ENCODE measurements at regions not wholly inside any gene's neighbourhood (a gene's known extent, or its start where the extent isn't known, plus 50 kb on each side); places are given as distances from the start of the nearest gene placed in this dataset.

DNA sequence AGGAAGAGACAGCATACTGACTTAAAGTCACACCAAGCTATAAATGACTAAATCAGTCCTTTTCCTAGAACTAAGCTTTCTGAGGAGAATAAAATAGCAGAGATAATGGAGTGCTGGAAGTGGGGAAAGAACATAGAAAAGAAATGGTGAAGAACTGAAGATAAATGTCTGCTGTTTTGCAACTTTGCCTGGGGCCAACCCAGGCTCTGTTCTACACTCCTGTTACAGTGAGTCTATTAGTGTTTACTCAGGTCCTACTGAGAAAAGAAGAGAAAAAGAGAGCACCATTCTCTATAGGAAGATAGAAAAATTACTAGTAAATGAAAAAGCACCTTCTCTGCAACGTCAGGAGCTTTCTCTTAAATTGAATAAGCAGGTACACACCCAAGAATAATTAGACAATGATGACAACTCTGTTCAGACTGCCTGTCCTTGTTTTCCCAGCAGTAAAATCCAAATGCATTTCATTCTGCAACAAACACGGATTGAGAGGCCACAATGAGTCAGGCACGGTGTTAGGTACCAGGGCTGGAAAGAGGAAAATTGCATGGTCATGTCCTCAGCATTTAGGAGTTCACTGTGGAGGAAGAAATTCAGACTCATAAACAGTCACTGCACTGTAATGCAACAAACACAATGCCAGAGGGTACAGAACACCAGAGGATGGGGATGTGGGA is 139.4 kb upstream of the CAMK1G start:
- no peak for DNase-seq

DNA sequence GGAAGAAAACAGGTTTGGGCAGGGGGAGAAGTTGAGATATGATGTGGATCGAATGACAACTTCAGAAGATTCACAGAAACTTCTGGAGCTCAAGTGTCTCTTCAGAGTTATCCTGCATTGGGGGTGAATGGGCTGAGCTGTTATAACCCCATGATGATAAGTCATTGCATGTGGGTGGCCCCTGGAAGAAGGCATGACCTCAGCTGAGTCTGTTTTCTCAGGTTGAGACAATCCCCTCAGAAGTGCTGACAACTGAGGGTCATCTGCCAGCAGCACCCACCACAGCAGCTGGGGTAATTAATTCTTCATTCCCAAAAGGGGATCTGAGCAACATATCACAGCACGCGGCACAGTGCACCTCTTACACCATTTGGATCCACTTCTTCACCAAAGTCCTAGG is 138.6 kb upstream of the CAMK1G start:
- no peak for DNase-seq

DNA sequence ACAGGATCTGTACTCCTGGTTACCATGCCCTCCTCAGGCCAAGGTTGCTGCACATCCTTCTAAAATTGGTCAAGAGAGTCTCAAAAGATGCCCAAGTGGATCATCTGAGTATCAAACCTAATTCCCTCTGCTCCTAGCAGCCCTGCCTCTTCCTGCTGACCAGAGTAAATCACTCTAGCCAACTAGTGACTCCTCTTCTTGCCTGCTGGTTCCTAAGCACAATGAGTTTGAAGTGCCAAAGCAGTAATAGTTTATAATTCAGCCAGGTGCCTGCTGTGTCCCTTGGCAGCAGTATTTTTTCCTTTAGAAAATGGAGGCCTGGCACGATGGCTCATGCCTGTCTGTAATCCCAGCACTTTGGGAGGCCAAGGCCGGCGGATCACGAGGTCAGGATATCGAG is 137.9 kb upstream of the CAMK1G start:
- DNase-seq, result no peak

DNA sequence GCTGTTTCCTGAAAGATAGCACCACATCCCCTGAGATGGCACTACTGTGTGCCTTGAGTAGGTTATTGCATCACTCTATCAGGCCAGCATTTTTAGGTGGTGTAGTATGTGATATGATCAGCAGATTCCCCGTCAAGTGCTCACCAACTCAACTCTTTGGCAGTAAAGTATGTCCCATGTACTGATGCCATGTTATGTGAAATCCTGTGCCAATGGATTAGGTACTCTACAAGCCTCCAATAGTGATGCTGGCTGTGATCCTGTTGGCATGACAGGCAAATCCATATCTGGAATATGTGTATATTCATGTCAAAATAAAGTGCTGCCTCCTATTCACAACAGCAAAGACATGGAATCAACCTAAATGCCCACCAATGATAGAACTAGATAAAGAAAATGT is 137.2 kb upstream of the CAMK1G start:
- no peak for DNase-seq

DNA sequence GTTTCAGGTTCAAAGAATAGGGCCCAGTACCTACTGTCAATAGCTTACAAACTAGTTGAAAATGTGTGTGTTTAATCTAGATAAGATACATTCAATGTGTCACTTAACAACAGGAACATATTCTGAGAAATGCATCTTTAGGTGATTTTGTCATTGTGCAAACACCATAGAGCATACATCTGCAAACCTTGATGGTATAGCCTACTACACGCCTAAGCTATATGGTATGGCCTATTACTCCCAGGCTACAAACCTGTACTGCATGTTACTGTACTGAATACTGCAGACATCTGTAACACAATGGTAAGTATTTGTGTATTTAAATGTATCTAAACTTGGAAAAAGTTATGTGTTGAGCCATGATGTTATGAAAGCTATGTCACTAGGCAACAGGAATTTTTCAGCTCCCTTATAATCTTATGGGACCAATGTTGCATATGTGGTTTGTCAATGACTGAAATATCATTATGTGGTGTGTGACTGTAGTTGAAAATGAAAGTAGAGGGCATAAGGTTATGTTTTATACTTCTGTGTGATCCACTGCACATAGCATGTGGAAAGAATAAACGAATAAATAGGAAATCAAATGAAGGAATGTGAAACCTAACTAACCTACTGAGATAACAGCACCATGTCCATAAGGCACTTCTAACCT is 129.0 kb upstream of the CAMK1G start:
- DNase-seq, result no peak

DNA sequence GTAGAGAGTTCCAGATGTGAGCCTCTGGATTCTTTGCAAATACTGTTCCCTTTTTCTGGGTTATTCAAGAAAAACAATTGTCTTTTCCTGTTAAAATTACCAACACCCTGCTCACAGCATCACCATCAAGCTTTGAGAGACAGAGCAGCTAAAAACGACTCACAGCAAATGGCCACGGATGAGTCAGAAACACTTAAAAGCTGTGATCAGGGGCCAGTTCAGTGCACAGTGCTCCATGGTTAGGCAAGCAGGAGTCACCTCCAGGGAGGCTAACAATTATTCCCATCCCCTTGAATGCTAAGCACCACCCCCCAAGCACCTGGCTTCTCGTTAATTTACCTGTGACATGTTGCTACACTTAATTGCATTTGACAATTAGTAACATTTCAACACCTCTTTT is 128.4 kb upstream of the CAMK1G start:
- no peak for DNase-seq

DNA sequence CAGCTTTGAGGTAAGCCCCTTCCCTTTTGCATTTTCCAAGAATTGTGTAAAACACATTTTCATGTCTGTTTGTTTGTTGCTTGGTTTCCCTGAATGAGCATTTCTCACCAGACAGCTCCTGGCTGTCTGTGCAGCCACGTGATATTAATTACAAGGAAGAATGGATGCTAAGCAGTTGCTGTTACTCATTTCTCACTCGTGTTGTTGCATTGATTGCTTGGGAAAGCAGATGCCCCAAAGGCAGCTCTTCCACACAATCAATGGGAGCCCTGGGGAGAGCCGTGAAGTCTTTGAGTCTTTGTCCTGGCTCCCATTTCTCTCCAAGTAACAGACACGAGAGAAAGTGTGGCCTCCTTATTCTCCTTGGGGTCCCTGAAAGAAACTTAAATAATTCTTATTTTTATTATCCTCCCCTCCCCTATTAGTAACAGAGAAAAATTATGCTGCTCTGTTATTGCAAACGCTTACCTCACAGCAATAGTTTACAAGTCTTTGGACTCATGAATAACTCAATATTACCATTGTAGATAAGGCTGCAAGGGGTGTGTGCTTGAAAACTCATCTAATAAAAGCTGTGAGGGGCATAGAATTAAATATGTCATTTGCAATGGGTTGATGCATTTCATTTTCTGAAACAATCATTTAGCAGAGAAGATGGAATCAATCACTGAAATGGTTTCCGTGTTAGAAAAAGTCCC is 127.7 kb upstream of the CAMK1G start:
- DNase-seq, result no peak

DNA sequence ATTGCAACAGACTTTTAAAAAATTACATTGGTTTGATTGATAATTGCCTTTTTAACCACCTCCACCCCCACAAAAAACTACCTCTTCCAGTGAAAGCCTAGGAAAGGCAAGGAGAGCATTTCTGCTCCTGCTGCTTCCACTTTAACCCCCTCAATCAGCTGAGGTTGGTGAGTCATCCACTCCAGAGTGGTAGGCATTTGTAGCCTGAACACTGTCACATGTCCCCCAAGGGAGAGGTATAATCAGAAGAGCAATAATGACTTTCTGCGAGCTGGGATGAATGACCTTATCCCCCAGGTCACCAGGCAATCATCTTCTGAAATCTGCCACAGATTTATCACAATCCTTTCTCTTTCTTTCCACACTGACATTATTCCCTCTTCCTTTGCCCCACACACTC is 126.6 kb upstream of the CAMK1G start:
- no peak for DNase-seq

DNA sequence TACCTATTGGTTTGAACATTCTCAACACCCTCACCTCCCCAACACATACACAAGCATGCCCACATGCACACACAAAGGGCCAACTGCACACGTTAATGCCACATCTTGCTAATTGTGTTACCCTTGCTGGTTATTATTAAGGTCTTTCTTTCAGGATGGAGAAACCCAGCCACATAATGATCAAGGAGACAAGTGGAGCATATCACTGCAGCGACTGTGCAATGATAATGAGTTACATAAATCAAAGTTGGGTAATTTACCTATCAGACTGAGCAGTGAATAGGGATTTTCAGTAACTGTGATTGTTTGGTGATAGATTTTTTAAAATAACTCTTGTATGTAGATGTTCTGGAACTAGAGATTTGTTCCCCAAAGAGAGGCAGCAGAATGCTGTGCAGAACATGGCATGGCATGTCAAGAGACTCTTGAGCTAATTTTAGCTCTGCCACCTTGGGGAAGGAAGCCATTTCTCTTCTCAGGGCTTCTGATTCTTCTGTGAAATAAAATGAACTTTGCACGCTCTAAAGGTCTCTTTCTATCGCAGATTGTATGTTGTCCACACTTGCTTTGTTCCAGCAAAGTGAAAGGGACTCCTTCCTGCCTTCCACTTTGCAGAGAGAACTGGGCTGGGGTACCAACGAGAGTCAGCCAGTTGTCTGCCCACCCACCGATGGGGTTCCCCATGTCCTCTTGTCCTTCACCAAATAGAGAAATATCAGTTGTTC is 126.0 kb upstream of the CAMK1G start:
- DNase-seq, result no peak

DNA sequence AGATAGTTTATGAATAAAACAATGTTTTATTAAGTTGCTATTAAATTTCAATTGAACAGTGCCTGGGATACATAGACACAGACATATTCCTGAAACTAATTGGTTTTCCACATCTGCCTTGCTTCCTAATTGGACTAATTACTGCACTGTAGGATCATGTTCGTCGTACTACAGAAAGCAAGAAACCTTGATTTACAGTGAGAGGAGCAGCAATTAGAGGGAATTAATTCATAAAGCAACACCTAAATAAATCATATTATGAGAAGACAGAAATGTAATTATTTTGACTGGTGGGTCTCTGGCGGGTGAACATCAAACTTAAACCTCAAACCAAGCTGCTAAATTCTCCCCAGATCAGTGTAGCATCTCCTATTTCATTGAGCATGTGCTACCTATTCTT is 124.6 kb upstream of the CAMK1G start:
- DNase-seq, result no peak

DNA sequence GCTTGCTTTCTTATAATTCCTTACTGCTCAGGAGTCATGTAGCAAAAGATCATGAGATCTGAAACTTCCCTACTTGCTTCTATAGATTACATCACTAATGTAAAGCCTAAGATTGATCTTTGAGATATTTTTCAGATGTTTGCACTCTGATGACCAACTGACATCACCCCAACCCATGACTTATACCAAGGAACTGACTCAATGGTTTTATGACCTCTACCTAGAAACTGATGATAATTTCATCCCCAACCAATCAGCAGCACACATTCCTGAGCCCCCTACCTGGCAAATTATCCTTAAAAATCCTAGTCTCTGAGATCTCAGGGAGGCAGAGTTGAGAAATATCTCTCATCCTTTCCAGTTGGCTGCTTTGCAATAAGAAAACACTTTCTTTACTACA is 122.3 kb upstream of the CAMK1G start:
- no peak for DNase-seq

DNA sequence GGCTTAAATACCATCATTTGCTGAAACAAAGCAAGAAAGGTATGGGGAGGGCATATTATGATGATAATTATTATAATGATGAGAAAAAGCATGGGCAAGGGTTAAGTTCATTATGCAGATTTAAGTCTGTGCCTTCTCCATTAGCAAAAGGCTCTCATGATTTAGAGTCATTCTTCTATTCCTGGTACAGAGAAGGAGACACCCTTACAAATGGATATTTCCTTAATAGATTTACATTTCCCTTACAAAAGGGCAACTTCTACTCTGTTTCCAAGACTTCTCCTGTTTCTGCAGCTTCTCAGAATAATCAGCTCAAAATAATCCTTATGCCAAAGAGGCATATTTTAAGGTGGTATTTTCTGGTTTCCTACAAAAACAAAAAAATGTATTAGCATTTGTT is 121.1 kb upstream of the CAMK1G start:
- DNase-seq, result no peak

DNA sequence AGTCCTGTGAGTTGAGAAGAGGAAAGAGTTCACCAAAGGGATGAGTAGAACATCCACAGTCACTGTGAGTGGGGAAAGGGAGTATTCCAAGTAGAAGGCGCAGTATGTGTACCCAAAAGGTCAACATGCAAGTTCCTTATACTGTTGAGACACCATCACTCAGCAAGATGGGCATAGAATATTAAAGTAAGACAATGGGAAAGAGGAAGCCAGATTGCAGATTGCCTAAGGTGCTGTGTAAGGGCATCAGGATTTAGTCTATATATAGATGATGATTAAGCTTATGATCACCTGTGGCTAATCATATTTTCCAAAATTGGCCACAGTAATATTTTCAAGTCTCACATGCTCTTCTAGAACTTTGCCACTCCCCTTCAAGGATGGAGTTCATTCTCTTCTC is 120.1 kb upstream of the CAMK1G start:
- no peak for DNase-seq

DNA sequence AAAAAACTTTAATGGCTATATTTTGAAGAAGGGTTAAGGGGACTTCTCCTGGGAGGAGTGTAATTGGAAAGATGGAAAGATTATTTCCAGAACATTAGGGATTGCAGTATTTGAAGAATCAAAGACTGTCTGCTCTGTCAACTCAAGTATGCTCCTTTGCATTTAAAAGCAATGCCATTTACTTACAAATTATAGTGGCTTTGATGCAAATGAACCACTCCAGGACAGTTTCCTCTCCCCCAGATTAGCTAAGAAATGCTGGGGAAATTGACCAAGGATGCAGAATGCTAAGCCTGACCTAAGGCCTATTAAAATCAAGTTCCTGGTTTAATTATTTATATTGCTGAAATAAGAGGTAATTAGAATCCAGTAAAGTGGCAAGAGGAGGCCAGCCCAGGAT is 110.5 kb upstream of the CAMK1G start:
- no peak for DNase-seq

DNA sequence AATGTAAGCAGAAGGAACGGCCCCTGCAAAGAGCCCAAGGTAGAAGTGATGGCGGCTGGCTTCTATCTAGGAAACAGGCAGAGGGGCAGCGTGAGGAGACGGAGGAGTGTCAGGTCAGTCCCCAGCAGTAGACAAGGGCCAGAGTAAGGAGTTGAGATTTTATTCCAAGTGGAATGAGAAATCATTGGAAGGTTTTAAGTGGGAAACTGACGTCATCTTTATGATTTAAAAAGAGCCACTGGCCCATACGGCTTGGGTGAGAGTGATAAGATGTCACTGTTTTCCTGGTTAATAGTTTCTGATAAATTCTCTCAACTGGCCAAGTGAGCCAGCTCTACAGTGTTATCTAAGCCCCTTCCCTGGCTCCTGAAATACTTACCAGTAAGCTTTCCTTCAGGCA is 103.2 kb upstream of the CAMK1G start:
- DNase-seq, result no peak

DNA sequence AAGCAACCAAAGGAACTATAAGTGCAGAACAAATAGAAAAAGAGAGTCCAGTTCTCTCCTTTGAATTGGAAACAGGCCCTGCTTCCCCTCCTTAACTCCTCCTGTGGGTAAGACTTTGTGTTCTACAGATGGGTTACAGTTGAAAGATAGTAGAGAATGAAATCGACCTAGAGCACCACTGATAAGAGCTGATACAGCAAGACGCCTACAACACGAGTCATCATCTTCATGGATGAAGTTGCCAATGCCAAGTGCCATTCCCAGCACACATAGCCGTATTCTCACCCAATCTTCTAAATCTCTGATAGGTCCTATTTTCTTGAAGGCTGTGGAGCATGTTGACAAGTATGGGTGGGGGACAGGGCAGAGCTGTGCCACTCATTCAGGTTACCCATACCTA is 99.8 kb upstream of the CAMK1G start:
- no peak for DNase-seq

DNA sequence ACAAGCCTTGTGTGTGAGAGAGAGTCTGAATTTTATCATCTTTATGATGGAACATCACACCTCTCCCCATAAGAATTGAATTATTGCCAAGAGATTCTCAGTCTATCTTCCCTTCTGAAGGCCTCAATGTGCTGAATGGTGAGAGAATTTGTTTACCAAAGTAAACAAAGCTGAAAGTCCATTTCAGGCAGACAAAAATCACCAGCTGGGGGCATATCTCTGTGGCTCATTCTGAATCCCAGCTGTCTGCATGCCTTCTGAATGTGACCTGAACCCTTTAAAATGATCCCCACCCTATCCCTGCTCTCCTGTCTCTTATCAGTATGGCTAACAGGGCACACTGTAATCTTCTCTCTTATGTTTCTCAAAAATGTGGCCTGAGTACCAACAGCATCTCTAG is 99.1 kb upstream of the CAMK1G start:
- DNase-seq, result no peak

DNA sequence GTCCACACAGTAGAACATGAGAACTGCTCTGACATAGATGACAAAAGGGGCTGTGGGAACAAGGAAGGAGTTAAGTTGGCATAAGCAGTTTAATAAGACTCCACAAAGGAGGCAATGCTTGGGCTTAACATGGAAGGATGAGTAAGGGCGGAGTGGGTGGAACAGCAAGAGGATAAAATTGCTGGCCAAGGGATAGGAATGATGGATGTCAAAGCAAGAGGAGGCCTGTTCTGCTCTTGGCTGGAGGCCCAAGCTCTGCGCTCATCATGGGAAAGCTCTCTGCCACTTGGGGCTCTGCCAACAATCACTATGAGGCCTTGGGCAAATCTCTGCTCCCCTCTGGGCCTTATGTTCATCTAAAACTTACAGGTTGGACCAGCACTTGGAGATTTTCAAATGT is 98.3 kb upstream of the CAMK1G start:
- peak; percentile 2 for DNase-seq

DNA sequence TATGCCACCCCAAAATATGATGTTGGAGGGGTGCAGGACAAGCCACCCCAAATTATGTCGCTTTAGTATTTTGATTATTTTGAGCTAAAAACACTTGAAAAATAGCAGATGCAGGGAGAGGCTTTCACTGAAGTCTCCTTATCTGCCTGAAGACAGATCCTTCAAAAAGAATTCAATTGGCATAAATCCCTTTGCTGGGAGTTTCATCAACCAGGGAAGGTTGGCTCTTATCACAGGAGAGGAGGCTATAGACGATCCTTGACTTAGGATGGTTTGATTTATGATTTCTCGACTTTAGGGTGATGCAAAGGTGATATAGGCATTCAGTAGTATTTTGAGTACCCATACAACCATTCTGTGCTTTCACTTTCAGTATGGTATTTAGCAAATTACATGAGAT is 97.8 kb upstream of the CAMK1G start:
- no peak for DNase-seq

DNA sequence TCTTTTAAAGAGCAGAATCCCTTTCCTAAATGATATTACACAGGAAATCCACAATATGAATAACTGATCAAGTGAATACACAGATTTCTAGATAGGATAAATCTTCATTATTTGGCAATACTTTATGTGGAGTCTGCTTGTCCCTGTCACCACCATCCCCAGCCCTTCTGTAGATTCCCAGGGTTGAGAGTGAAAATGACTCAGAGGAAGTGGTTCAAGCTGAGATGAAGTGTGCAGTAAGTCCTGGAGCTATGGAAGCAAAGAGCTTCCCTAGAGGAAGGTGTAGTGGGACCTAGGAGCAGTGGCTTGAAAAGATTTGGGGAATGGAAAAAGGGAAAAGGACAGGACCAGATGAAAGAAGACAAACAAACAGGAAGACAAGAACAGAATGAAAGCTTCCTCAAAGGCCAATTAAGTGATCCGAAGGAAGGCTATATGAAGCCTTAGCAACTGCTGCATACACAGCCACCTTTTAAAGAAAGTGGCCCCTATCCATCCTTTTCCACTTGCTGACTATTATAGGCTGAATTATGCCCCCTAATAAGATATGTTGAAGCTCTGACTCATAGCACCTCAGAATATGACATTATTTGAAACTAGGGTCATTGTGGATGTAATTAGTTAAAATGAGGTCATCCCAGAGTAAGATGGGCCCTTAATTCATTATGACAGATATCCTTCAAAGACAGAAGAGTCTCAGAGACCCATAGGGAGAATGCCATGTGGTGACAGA is 96.5 kb upstream of the CAMK1G start:
- no peak for DNase-seq

DNA sequence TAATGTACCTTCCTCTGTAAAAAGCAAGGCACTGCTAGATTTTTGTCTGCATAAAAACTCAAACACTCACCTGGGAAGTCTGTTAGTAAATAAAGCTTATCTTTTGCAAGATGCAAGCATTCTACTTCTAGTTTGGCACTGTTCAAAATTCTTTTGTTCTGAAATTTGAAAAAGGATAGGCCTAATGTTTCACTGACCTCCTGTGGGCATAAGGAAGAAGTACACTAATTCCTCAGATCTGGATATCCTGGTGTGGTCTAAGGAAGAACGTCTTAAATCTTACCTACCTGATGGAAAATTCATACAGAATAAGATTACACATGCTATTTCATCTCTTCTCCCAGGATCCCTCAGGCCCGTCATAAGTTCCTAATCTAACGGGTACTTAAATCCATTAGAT is 93.5 kb upstream of the CAMK1G start:
- no peak for DNase-seq

DNA sequence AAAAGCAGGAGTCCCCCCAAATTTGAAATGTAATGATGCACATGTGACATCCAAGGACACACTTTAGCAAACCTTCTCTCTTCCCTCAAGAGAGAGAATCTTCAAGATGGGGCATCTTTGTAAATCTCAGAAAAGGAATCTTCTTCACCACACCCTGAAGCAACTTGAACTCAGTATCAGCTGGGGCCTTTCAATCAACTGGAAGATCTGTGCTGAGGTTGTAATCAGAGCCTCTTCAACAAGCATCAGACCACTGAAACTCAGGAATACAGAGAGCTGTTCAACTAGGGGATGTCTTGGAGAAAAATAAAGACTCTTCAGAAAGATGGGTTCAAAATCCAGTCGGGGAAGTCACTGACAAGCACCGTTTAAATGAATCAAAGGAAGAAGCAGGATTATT is 92.5 kb upstream of the CAMK1G start:
- DNase-seq, result no peak

DNA sequence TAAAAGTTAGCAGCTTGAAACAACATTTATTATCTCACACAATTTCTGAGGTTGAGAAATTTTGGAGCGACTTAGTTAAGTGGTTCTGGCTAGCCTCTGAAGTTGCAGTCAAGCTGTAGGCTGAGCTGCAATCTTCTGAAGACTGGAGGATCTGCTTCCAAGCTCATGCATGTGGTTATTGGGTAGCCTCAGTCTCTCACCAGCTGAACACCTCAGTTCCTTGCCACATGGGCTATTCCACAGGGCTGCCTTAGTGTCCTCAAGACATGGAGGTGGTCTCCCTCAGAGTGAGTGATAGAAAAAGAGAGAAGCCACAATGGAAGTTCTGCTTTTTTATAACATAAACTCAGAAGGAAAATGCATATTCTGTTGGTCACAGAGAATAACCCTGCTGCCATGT is 92.0 kb upstream of the CAMK1G start:
- DNase-seq, result no peak
